K562 (cell line): ENCODE measurements at regions not wholly inside any gene's neighbourhood (a gene's known extent, or its start where the extent isn't known, plus 50 kb on each side); places are given as distances from the start of the nearest gene placed in this dataset.

Experiments used
- ATAC-seq: fragments of 200-7000 bp; cut with Tn5 transposase; 3 replicates; pipeline ENCODE4 v1.9.1; 2020; ENCODE audit warnings: moderate library complexity
- BruUV-seq: library from RNA; stranded (reverse); fragments of 400-500 nt; replicated peaks from 2 replicates; lab custom pipeline; 2021; lab: Mats Ljungman, UMichigan
- CTCF ChIA-PET: fragments of 300-600 bp; formaldehyde crosslinking; extraction: SDS; loops from one replicate; lab custom pipeline; 2021; ENCODE audit warnings: low intra/inter-chr PET ratio; lab: Yijun Ruan, JAX
- POLR2A ChIA-PET: fragments of 300-600, 350-650 bp; sonication (Branson Sonifier 250); formaldehyde crosslinking; extraction: SDS; loops from one replicate; lab custom pipeline; 2021; ENCODE audit warnings: antibody characterized with exemption, inconsistent platforms; lab: Yijun Ruan, JAX
- DNase-seq, 4 experiments: peaks; one replicate each; pipeline versions ENCODE4 v3.0.0 to v3.0.0-alpha.2; 2011 to 2018; ENCODE audit warnings: low spot score in 3 of 4, mixed read lengths in 3 of 4; ENCODE audit errors: extremely low read depth in 1 of 4
- FAIRE-seq: peaks from 2 replicates; lab custom pipeline; 2011; peaks lifted over from hg19 to GRCh38; lab: Jason Lieb, UNC
- H2AFZ ChIP-seq: 2 replicates; pipeline ENCODE4 v1.6.0; 2011; ENCODE audit warnings: low read depth, low read length, control low read depth, inconsistent platforms
- H3K27ac ChIP-seq: fragments of 200-600 bp; 3 replicates; pipeline ENCODE4 v1.8.0; 2011; ENCODE audit warnings: low read depth, mild to moderate bottlenecking, control low read depth, inconsistent platforms, low read length, moderate library complexity, mixed read lengths; ENCODE audit errors: extremely low read depth
- H3K27me3 ChIP-seq, 2 experiments: fragments of 300-600 bp in 1 of 2; 2 replicates in 1 of 2; 3 replicates in 1 of 2; pipeline versions ENCODE4 v1.6.0 to v1.8.0; 2011; ENCODE audit warnings: inconsistent platforms in 2 of 2, low read length in 2 of 2, mild to moderate bottlenecking in 1 of 2, mixed read lengths in 1 of 2, moderate library complexity in 1 of 2; ENCODE audit not compliant: control insufficient read depth in 2 of 2, insufficient read depth in 2 of 2
- H3K36me3 ChIP-seq: fragments of 300-600 bp; 3 replicates; pipeline ENCODE4 v1.8.0; 2011; ENCODE audit warnings: mild to moderate bottlenecking, low read length, inconsistent platforms; ENCODE audit not compliant: control insufficient read depth, insufficient read depth
- H3K4me1 ChIP-seq, 2 experiments: fragments of 200-600 bp in 1 of 2; replicated peaks in 1 of 2; 2 replicates in 1 of 2; 3 replicates in 1 of 2; pipeline versions ENCODE4 v1.5.1 to v1.8.0; 2011; ENCODE audit warnings: inconsistent platforms in 2 of 2, low read length in 2 of 2, mild to moderate bottlenecking in 1 of 2, mixed read lengths in 1 of 2, moderate library complexity in 1 of 2; ENCODE audit not compliant: control insufficient read depth in 2 of 2, insufficient read depth in 2 of 2
- H3K4me2 ChIP-seq: 2 replicates; pipeline ENCODE4 v1.6.1; 2011; ENCODE audit warnings: low read length, control low read depth, inconsistent platforms, mixed read lengths; ENCODE audit not compliant: insufficient read depth
- H3K4me3 ChIP-seq: fragments of 200-600 bp; sonication (generic), shearing (Covaris generic); 2 replicates; pipeline ENCODE4 v1.5.1; 2016; ENCODE audit warnings: control low read depth, inconsistent platforms
- H3K79me2 ChIP-seq: fragments of 200-600 bp; 3 replicates; pipeline ENCODE4 v1.8.0; 2011; ENCODE audit warnings: low read length, inconsistent platforms; ENCODE audit not compliant: control insufficient read depth, insufficient read depth
- H3K9ac ChIP-seq, 2 experiments: 2 replicates each; pipeline versions ENCODE4 v1.6.0 to v1.6.1; 2011; ENCODE audit warnings: low read depth in 2 of 2, low read length in 2 of 2, control low read depth in 1 of 2, inconsistent platforms in 1 of 2, mild to moderate bottlenecking in 1 of 2, mixed read lengths in 1 of 2; ENCODE audit not compliant: insufficient read depth in 1 of 2
- H3K9me1 ChIP-seq: one replicate; pipeline ENCODE4 v1.6.0; 2011; ENCODE audit warnings: inconsistent platforms, mild to moderate bottlenecking, low read length, moderate library complexity; ENCODE audit not compliant: control insufficient read depth, insufficient read depth
- H3K9me3 ChIP-seq: replicated peaks from 2 replicates; pipeline ENCODE4 v1.5.1; 2011; ENCODE audit warnings: low read depth, low read length, inconsistent platforms; ENCODE audit not compliant: control insufficient read depth, insufficient read depth
- H4K20me1 ChIP-seq: replicated peaks from 2 replicates; pipeline ENCODE4 v1.6.1; 2011; ENCODE audit warnings: low read length, inconsistent platforms, mixed read lengths; ENCODE audit not compliant: control insufficient read depth, insufficient read depth
- CLOCK ChIP-seq: fragments of 250-450 bp; sonication (Bioruptor Pico); IDR thresholded peaks from 2 replicates; pipeline ENCODE4 v1.4.0; 2020; ENCODE audit warnings: mild to moderate bottlenecking, moderate library complexity, borderline replicate concordance
- CUX1 ChIP-seq: fragments of 200-800 bp; sonication (Bioruptor generic); IDR thresholded peaks from 2 replicates; pipeline ENCODE4 v1.6.1; 2016; ENCODE audit warnings: missing genetic modification characterization, missing compliant biosample characterization
- GATA2 ChIP-seq: sonication (generic); formaldehyde crosslinking; IDR thresholded peaks from 2 replicates; pipeline ENCODE4 v1.4.0; 2020; ENCODE audit warnings: mild to moderate bottlenecking, missing genetic modification reagents
- HIVEP1 ChIP-seq: fragments of 250-450 bp; sonication (Bioruptor Pico); IDR thresholded peaks from 2 replicates; pipeline ENCODE4 v1.4.0; 2020; ENCODE audit warnings: mild to moderate bottlenecking
- IFI16 ChIP-seq: fragments of 250-450 bp; sonication (Bioruptor Pico); IDR thresholded peaks from 2 replicates; pipeline ENCODE4 v2.1.2; 2022; ENCODE audit warnings: mild to moderate bottlenecking, inconsistent platforms
- ILK ChIP-seq: fragments of 450-650 bp; IDR thresholded peaks from 2 replicates; pipeline ENCODE4 v1.6.1; 2016; ENCODE audit warnings: missing genetic modification characterization, low read depth, mild to moderate bottlenecking, missing compliant biosample characterization, moderate library complexity, borderline replicate concordance
- MCM2 ChIP-seq: fragments of 450-650 bp; IDR thresholded peaks from 2 replicates; pipeline ENCODE4 v1.6.1; 2017; ENCODE audit warnings: low read depth, mild to moderate bottlenecking
- NCOA2 ChIP-seq, 2 experiments: fragments of 450-650 bp; IDR thresholded peaks; 2 replicates each; pipeline ENCODE4 v1.6.1; 2018; ENCODE audit warnings: mild to moderate bottlenecking in 2 of 2, moderate library complexity in 1 of 2; ENCODE audit not compliant: partially characterized antibody in 2 of 2
- NEUROD1 ChIP-seq: fragments of 150-350 bp; IDR thresholded peaks from 2 replicates; pipeline ENCODE4 v1.6.1; 2014; ENCODE audit warnings: borderline replicate concordance, low read length, low read depth; ENCODE audit not compliant: partially characterized antibody
- PHB2 ChIP-seq: fragments of 450-650 bp; IDR thresholded peaks from 2 replicates; pipeline ENCODE4 v1.6.1; 2017; ENCODE audit warnings: low read depth
- ZBTB1 ChIP-seq: sonication (generic); formaldehyde crosslinking; IDR thresholded peaks from 2 replicates; pipeline ENCODE4 v1.8.1; 2023; ENCODE audit warnings: missing genetic modification reagents, low read depth, mild to moderate bottlenecking, borderline replicate concordance
- ZNF655 ChIP-seq: fragments of 250-450 bp; sonication (Bioruptor Pico); IDR thresholded peaks from 2 replicates; pipeline ENCODE4 v1.5.0; 2021
- WGBS: fragments of 100-300 bp; shearing (Covaris generic); methylation state at CpG from one replicate; pipeline ENCODE4 v1.1.6; 2016; ENCODE audit warnings: low coverage, mixed read lengths; ENCODE audit not compliant: insufficient coverage; ENCODE audit errors: missing lambda C conversion rate; 5-methylcytosine and 5-hydroxymethylcytosine counted together
- in situ Hi-C: fragments of 300-500 bp; cut with MboI; formaldehyde crosslinking; loops from 4 replicates; pipeline ENCODE4 v1.15.0; 2018; ENCODE audit warnings: inconsistent platforms, mixed read lengths
- intact Hi-C: fragments of 100-400 bp; cut with micrococcal nuclease; formaldehyde crosslinking; loops from 2 replicates; pipeline ENCODE4 v1.14.2; 2022
- TF ChIP-seq, protein P1 (sequence below): sonication (generic); formaldehyde crosslinking; IDR thresholded peaks from 2 replicates; pipeline ENCODE4 v1.8.1; 2022; ENCODE audit warnings: missing genetic modification reagents

DNA sequence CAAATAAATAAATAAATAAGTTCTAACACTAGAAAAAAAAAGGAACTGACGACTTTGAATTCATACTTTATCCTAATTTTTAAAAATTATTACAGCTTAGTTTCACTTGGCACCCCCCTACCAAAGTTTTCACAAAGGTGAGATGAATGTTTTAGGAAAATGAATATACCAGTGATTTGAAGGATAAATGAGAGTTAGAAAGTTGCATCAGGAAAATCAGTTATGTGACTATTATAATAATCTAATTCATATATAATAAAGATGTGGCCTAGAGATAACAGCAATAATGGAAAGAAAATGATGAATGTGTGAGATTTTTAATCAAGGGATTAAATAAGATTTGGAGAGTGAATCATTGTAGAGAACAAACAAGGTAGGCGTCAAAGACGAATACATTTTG is 103.0 kb upstream of the RAP1B start:
- intact Hi-C loops (no loop called here), in situ Hi-C loops (no loop called here)
- POLR2A ChIA-PET, result no interaction called here
- ATAC-seq (no peak), DNase-seq (no peak), FAIRE-seq (no peak)
- H3K36me3 ChIP-seq, result no peaks in the 10 kb centered on the region
- H4K20me1 ChIP-seq, result no peaks in the 10 kb centered on the region
- no peak overlapping the region for H2AFZ ChIP-seq
- H3K4me2 ChIP-seq, result no peak overlapping the region
- no peaks in the 10 kb centered on the region; a peak in 1 of 5 replicates for H3K4me1 ChIP-seq
- TF ChIP-seq NEUROD1 (no peak), ZNF655 (CRISPR knock-in tag) (no peak), MCM2 (no peak), PHB2 (no peak), NCOA2 (IDR thresholded peaks at IDR 0.05; ENCODE audit: partially characterized antibody in 2 of 2) (no peak), CUX1 (no peak), HIVEP1 (CRISPR knock-in tag) (no peak), GATA2 (CRISPR knock-in tag) (no peak), ILK (tag) (no peak), ZBTB1 (CRISPR knock-in tag) (no peak), IFI16 (CRISPR knock-in tag) (no peak), CLOCK (CRISPR knock-in tag) (no peak)
- TF ChIP-seq, protein P1, sequence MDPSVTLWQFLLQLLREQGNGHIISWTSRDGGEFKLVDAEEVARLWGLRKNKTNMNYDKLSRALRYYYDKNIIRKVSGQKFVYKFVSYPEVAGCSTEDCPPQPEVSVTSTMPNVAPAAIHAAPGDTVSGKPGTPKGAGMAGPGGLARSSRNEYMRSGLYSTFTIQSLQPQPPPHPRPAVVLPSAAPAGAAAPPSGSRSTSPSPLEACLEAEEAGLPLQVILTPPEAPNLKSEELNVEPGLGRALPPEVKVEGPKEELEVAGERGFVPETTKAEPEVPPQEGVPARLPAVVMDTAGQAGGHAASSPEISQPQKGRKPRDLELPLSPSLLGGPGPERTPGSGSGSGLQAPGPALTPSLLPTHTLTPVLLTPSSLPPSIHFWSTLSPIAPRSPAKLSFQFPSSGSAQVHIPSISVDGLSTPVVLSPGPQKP, result no peak
- peaks cover 7 to 9% of the 10 kb centered on the region in 2 experiments; a peak in 4 of 5 replicates for H3K27me3 ChIP-seq
- 13% methylated on average over 3 of the region's 3 CpGs for WGBS
- H3K27ac ChIP-seq, result no peak overlapping the region
- BruUV-seq, result no TSS peak
- H3K9me1 ChIP-seq, result no peaks in the 10 kb centered on the region
- H3K9ac ChIP-seq, result no peak overlapping the region
- no peaks in the 10 kb centered on the region for H3K79me2 ChIP-seq
- H3K9me3 ChIP-seq, result no peaks in the 10 kb centered on the region
- H3K4me3 ChIP-seq, result no peak overlapping the region
- CTCF ChIA-PET, result no interaction called here
